Ecto neural progenitor cell (in vitro differentiated cells): ENCODE measurements at regions not wholly inside any gene's neighbourhood (a gene's known extent, or its start where the extent isn't known, plus 50 kb on each side); places are given as distances from the start of the nearest gene placed in this dataset.

Experiments used
- DNase-seq: peaks from one replicate; pipeline ENCODE4 v3.0.0-alpha.2; 2018; ENCODE audit warnings: low spot score

- no peak for DNase-seq
Measured at GRCh38 chr18:45317948-45318640, 297.2 kb upstream of the SLC14A2 start.

- DNase-seq, result no peak
Measured at GRCh38 chr18:45320724-45321123, 294.6 kb upstream of the SLC14A2 start.

GRCh38 chr18:45321520-45321919, 293.8 kb upstream of the SLC14A2 start:
- DNase-seq, result no peak

- no peak for DNase-seq
Measured at GRCh38 chr18:45322343-45322742, 292.9 kb upstream of the SLC14A2 start.

GRCh38 chr18:45324101-45324494, 291.2 kb upstream of the SLC14A2 start:
- no peak for DNase-seq

- DNase-seq, result no peak
Measured at GRCh38 chr18:45324495-45325113, 290.7 kb upstream of the SLC14A2 start.

GRCh38 chr18:45325778-45326177, 289.5 kb upstream of the SLC14A2 start:
- DNase-seq, result no peak

GRCh38 chr18:45326505-45326904, 288.8 kb upstream of the SLC14A2 start:
- DNase-seq, result no peak

- DNase-seq, result no peak
Measured at GRCh38 chr18:45328296-45328695, 287.0 kb upstream of the SLC14A2 start.

GRCh38 chr18:45328811-45329210, 286.5 kb upstream of the SLC14A2 start:
- no peak for DNase-seq

GRCh38 chr18:45329316-45329715, 286.0 kb upstream of the SLC14A2 start:
- no peak for DNase-seq

- no peak for DNase-seq
Measured at GRCh38 chr18:45330170-45330594, 285.1 kb upstream of the SLC14A2 start.

- DNase-seq, result no peak
Measured at GRCh38 chr18:45332871-45333270, 282.4 kb upstream of the SLC14A2 start.

GRCh38 chr18:45334191-45334590, 281.1 kb upstream of the SLC14A2 start:
- DNase-seq, result no peak

- DNase-seq, result no peak
Measured at GRCh38 chr18:45335282-45336043, 279.8 kb upstream of the SLC14A2 start.

GRCh38 chr18:45336448-45336847, 278.8 kb upstream of the SLC14A2 start:
- DNase-seq, result no peak

- no peak for DNase-seq
Measured at GRCh38 chr18:45337477-45337876, 277.8 kb upstream of the SLC14A2 start.

- no peak for DNase-seq
Measured at GRCh38 chr18:45339810-45340550, 275.3 kb upstream of the SLC14A2 start.

- no peak for DNase-seq
Measured at GRCh38 chr18:45340884-45341283, 274.4 kb upstream of the SLC14A2 start.

GRCh38 chr18:45341454-45341853, 273.8 kb upstream of the SLC14A2 start:
- DNase-seq, result no peak

- no peak for DNase-seq
Measured at GRCh38 chr18:45342166-45342565, 273.1 kb upstream of the SLC14A2 start.

- DNase-seq, result no peak
Measured at GRCh38 chr18:45342653-45343052, 272.6 kb upstream of the SLC14A2 start.
